ENCODE measurements at regions not wholly inside any gene's neighbourhood (a gene's known extent, or its start where the extent isn't known, plus 50 kb on each side); places are given as distances from the start of the nearest gene placed in this dataset.
A peak's percentile ranks its signal among the peaks of the same experiment; 100 is the strongest.

DNA sequence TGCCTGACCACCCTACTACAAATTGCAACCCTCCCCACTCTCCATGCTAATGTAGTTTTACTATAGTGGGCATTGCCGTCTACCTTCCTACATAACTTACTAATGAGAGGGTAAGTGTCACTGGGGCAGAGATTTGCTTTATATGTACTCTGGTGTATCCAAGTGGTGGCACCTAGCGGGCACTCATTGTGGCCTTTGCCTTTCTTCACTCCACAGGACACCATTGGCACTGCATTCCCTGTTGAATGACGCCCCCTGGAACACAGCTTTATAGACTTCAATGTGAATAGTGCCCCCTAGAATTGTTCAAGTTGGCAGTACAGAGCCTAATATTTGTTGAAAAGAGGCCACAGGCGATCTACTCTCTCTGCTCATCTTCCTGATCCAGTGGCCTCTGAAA, 215.8 kb downstream of the MID1IP1 start:
- in situ Hi-C loops (cut with MboI) (no loop called here), intact Hi-C loops (cut with micrococcal nuclease) (no loop called here)
- Histone ChIP-seq H3K27ac (ENCODE audit: extremely low read depth, low read depth, low read length) (no peak overlapping the region), H3K36me3 (ENCODE audit: control insufficient read depth, insufficient read depth, low read length) (no peaks in the 10 kb centered on the region), H3K4me3 (no peak overlapping the region), H3K79me2 (ENCODE audit: control insufficient read depth, insufficient read depth, low read length) (no peaks in the 10 kb centered on the region), H2AFZ (ENCODE audit: low read depth, low read length) (no peak overlapping the region), H3K27me3 (ENCODE audit: control insufficient read depth in 2 of 2, insufficient read depth in 2 of 2, low read length in 2 of 2) (no peaks in the 10 kb centered on the region), H3K9ac (ENCODE audit: insufficient read depth in 1 of 2, low read depth in 2 of 2, low read length in 2 of 2) (no peak overlapping the region), H3K4me1 (replicated peaks in 1 of 2; ENCODE audit: control insufficient read depth in 2 of 2, insufficient read depth in 2 of 2, low read length in 2 of 2) (no peaks in the 10 kb centered on the region), H3K9me1 (ENCODE audit: control insufficient read depth, insufficient read depth, low read length) (no peaks in the 10 kb centered on the region), H3K9me3 (replicated peaks; ENCODE audit: control insufficient read depth, insufficient read depth, low read depth, low read length) (no peaks in the 10 kb centered on the region), H4K20me1 (replicated peaks; ENCODE audit: control insufficient read depth, insufficient read depth, low read length) (no peaks in the 10 kb centered on the region), H3K4me2 (ENCODE audit: insufficient read depth, low read length) (no peak overlapping the region)
- 0% methylated on average over 3 of the region's 4 CpGs for WGBS (ENCODE audit: insufficient coverage, low coverage, missing lambda C conversion rate)
- FAIRE-seq, result no peak
- BruUV-seq (replicated peaks), result no TSS peak
- ATAC-seq, result no peak
- POLR2A ChIA-PET, result no interaction called here
- CTCF ChIA-PET (ENCODE audit: low intra/inter-chr PET ratio), result no interaction called here
- TF ChIP-seq MEIS2 (IDR thresholded peaks at IDR 0.05; ENCODE audit: partially characterized antibody) (no peak), CCNT2 (IDR thresholded peaks at IDR 0.05; ENCODE audit: borderline replicate concordance, extremely low read depth, insufficient read length, low read depth, low read length) (no peak), SMARCE1 (IDR thresholded peaks at IDR 0.05) (no peak), TGIF2 (CRISPR knock-in tag; IDR thresholded peaks at IDR 0.05) (no peak), CHD4 (IDR thresholded peaks at IDR 0.05; ENCODE audit: insufficient read depth, insufficient replicate concordance, low read depth, low read length, poor library complexity, severe bottlenecking) (no peak), GABPB1 (CRISPR knock-in tag; IDR thresholded peaks at IDR 0.05) (no peak), CBX1 (IDR thresholded peaks at IDR 0.05; ENCODE audit: low read depth) (no peak)
- TF ChIP-seq, protein P1, sequence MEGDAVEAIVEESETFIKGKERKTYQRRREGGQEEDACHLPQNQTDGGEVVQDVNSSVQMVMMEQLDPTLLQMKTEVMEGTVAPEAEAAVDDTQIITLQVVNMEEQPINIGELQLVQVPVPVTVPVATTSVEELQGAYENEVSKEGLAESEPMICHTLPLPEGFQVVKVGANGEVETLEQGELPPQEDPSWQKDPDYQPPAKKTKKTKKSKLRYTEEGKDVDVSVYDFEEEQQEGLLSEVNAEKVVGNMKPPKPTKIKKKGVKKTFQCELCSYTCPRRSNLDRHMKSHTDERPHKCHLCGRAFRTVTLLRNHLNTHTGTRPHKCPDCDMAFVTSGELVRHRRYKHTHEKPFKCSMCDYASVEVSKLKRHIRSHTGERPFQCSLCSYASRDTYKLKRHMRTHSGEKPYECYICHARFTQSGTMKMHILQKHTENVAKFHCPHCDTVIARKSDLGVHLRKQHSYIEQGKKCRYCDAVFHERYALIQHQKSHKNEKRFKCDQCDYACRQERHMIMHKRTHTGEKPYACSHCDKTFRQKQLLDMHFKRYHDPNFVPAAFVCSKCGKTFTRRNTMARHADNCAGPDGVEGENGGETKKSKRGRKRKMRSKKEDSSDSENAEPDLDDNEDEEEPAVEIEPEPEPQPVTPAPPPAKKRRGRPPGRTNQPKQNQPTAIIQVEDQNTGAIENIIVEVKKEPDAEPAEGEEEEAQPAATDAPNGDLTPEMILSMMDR (IDR thresholded peaks at IDR 0.05 in 2 of 3, conservative IDR thresholded peaks at IDR 0.05 in 1 of 3; ENCODE audit: insufficient read depth in 2 of 3, low read depth in 1 of 3, low read length in 3 of 3), result 0 out of 6 replicates have a peak, but pooled peaks of 1 of the 3 experiments have one; percentile 11
- DNase-seq (ENCODE audit: extremely low read depth in 1 of 4, low spot score in 3 of 4), result no peak
